ENCODE measurements at regions not wholly inside any gene's neighbourhood (a gene's known extent, or its start where the extent isn't known, plus 50 kb on each side); places are given as distances from the start of the nearest gene placed in this dataset.

GRCh38 chrX:150216716-150217115 is 146.4 kb upstream of the MAMLD1 start:
- in situ Hi-C loops (cut with HindIII; ENCODE audit: low pct_unique_long_range_greater_than_20kb, low sequenced_read_pairs), result no loop called here
- ChIA-PET POLR2A (no interaction called here), CTCF (no interaction called here)
- H3K36me3 ChIP-seq (ENCODE audit: control insufficient read depth, insufficient read depth, low read length), result no peaks in the 10 kb centered on the region
- peaks cover 7% of the 10 kb centered on the region; the same call in 1 of the 2 replicates for H3K4me1 ChIP-seq (ENCODE audit: control insufficient read depth, insufficient read depth, low read length)
- no peak overlapping the region for H3K4me3 ChIP-seq (ENCODE audit: low read depth in 2 of 2, low read length in 2 of 2)
- ATAC-seq, result no peak
- DNase-seq (ENCODE audit: low read depth, low spot score), result no peak
- BruUV-seq (replicated peaks), result no TSS peak
- no peak for TF ChIP-seq CTCF (IDR thresholded peaks at IDR 0.05)
- no peak for TF ChIP-seq POLR2AphosphoS5 (IDR thresholded peaks at IDR 0.05; ENCODE audit: low read depth, low read length)
- TF ChIP-seq SIN3A (IDR thresholded peaks at IDR 0.05; ENCODE audit: borderline replicate concordance, insufficient read depth, low read depth, low read length), result no peak
- TF ChIP-seq REST (IDR thresholded peaks at IDR 0.05; ENCODE audit: insufficient read depth in 1 of 2, low read depth in 2 of 2, low read length in 1 of 2), result no peak
- TF ChIP-seq TCF7L2 (IDR thresholded peaks at IDR 0.05; ENCODE audit: low read depth, low read length), result no peak
- H3K27ac ChIP-seq (ENCODE audit: low read length), result no peak overlapping the region
- no peaks in the 10 kb centered on the region for H3K27me3 ChIP-seq (ENCODE audit: control insufficient read depth, insufficient read depth, low read length)
- no peaks in the 10 kb centered on the region for H3K9me3 ChIP-seq (ENCODE audit: control insufficient read depth, insufficient read depth, low read depth, low read length)
- intact Hi-C loops (cut with micrococcal nuclease; ENCODE audit: unreplicated experiment), result no loop called here

- ATAC-seq (no peak), DNase-seq (ENCODE audit: low read depth, low spot score) (no peak)
- TF ChIP-seq TCF7L2 (IDR thresholded peaks at IDR 0.05; ENCODE audit: low read depth, low read length), result no peak
- in situ Hi-C loops (cut with HindIII; ENCODE audit: low pct_unique_long_range_greater_than_20kb, low sequenced_read_pairs), result no loop called here
- Histone ChIP-seq H3K27ac (ENCODE audit: low read length) (no peak overlapping the region), H3K4me3 (ENCODE audit: low read depth in 2 of 2, low read length in 2 of 2) (no peak overlapping the region), H3K27me3 (ENCODE audit: control insufficient read depth, insufficient read depth, low read length) (no peaks in the 10 kb centered on the region), H3K36me3 (ENCODE audit: control insufficient read depth, insufficient read depth, low read length) (no peaks in the 10 kb centered on the region), H3K9me3 (ENCODE audit: control insufficient read depth, insufficient read depth, low read depth, low read length) (no peaks in the 10 kb centered on the region), H3K4me1 (ENCODE audit: control insufficient read depth, insufficient read depth, low read length) (peaks cover 7% of the 10 kb centered on the region; the same call in 1 of the 2 replicates)
- POLR2A ChIA-PET, result no interaction called here
- intact Hi-C loops (cut with micrococcal nuclease; ENCODE audit: unreplicated experiment), result no loop called here
- CTCF ChIA-PET, result interaction anchor here (0.6 kb wide), 1 partner anchor 35 kb away, joined by 4 read pairs; no protein-coding TSS in a partner anchor
- no TSS peak for BruUV-seq (replicated peaks)
These were observed 145.5 kb upstream of the MAMLD1 start for GRCh38 chrX:150217609-150218008.

GRCh38 chrX:150219374-150220185 is 143.5 kb upstream of the MAMLD1 start:
- BruUV-seq (replicated peaks), result no TSS peak
- Histone ChIP-seq H3K27ac (ENCODE audit: low read length) (no peak overlapping the region), H3K27me3 (ENCODE audit: control insufficient read depth, insufficient read depth, low read length) (no peaks in the 10 kb centered on the region; the same call in 1 of the 2 replicates), H3K4me1 (ENCODE audit: control insufficient read depth, insufficient read depth, low read length) (peaks cover 7% of the 10 kb centered on the region; the same call in 1 of the 2 replicates), H3K4me3 (ENCODE audit: low read depth in 2 of 2, low read length in 2 of 2) (no peak overlapping the region), H3K9me3 (ENCODE audit: control insufficient read depth, insufficient read depth, low read depth, low read length) (no peaks in the 10 kb centered on the region), H3K36me3 (ENCODE audit: control insufficient read depth, insufficient read depth, low read length) (no peaks in the 10 kb centered on the region)
- ChIA-PET CTCF (no interaction called here), POLR2A (interaction anchor here (0.7 kb wide), 1 partner anchor 181 kb away, joined by 3 read pairs; no protein-coding TSS in a partner anchor)
- DNase-seq (ENCODE audit: low read depth, low spot score) (peak; percentile 70), ATAC-seq (peak; percentile 94)
- in situ Hi-C loops (cut with HindIII; ENCODE audit: low pct_unique_long_range_greater_than_20kb, low sequenced_read_pairs) (no loop called here), intact Hi-C loops (cut with micrococcal nuclease; ENCODE audit: unreplicated experiment) (no loop called here)
- no peak for TF ChIP-seq REST (IDR thresholded peaks at IDR 0.05; ENCODE audit: insufficient read depth in 1 of 2, low read depth in 2 of 2, low read length in 1 of 2)
- TF ChIP-seq POLR2AphosphoS5 (IDR thresholded peaks at IDR 0.05; ENCODE audit: low read depth, low read length), result no peak
- no peak for TF ChIP-seq TCF7L2 (IDR thresholded peaks at IDR 0.05; ENCODE audit: low read depth, low read length)
- no peak for TF ChIP-seq CTCF (IDR thresholded peaks at IDR 0.05)

Measured in Panc1 (cell line).